Stimulated activated CD8-positive, alpha-beta memory T cell treated with anti-CD3 and anti-CD28 coated beads, Interleukin-15, amount 100 ng/mL, for 1 hour (primary cell): ENCODE measurements at regions not wholly inside any gene's neighbourhood (a gene's known extent, or its start where the extent isn't known, plus 50 kb on each side); places are given as distances from the start of the nearest gene placed in this dataset.
"Not testable (repeated sequence)": the region's sequence is repeated elsewhere in the genome, so short reads cannot be mapped to it uniquely, and the experiment has no call there.

Source experiments
- DNase-seq: peaks from one replicate; pipeline ENCODE4 v3.0.0-alpha.2; 2020; ENCODE audit warnings: low read depth

- no peak for DNase-seq
Observed at GRCh38 chr4:66837279-66837922, 707.9 kb downstream of the CENPC start.

- no peak for DNase-seq
Observed at GRCh38 chr4:66829310-66829709, 716.0 kb downstream of the CENPC start.

- DNase-seq, result no peak
Observed at GRCh38 chr4:66820681-66821080, 724.6 kb downstream of the CENPC start.

- DNase-seq, result no peak
Observed at GRCh38 chr4:66814277-66814676, 731.0 kb downstream of the CENPC start.

GRCh38 chr4:66805582-66805981 is 739.7 kb downstream of the CENPC start:
- DNase-seq, result no peak

- DNase-seq, result no peak
Observed at GRCh38 chr4:66804979-66805378, 740.3 kb downstream of the CENPC start.

GRCh38 chr4:66797608-66798007 is 747.7 kb downstream of the CENPC start:
- no peak for DNase-seq

- DNase-seq, result no peak
Observed at GRCh38 chr4:66795724-66796123, 749.6 kb downstream of the CENPC start.

- DNase-seq, result no peak
Observed at GRCh38 chr4:66794390-66795034, 750.8 kb downstream of the CENPC start.

- no peak for DNase-seq
Observed at GRCh38 chr4:66791686-66792085, 753.6 kb downstream of the CENPC start.

- DNase-seq, result no peak
Observed at GRCh38 chr4:66785479-66785878, 759.8 kb downstream of the CENPC start.

- not testable (repeated sequence) for DNase-seq
Observed at GRCh38 chr4:66782751-66783150, 762.6 kb downstream of the CENPC start.

GRCh38 chr4:66777097-66777496 is 768.2 kb downstream of the CENPC start:
- DNase-seq, result no peak

GRCh38 chr4:66769441-66769840 is 775.9 kb downstream of the CENPC start:
- no peak for DNase-seq

- no peak for DNase-seq
Observed at GRCh38 chr4:66767442-66767841, 777.9 kb downstream of the CENPC start.

- DNase-seq, result no peak
Observed at GRCh38 chr4:66766557-66766956, 778.7 kb downstream of the CENPC start.

GRCh38 chr4:66750273-66750672 is 795.0 kb downstream of the CENPC start:
- DNase-seq, result no peak

- not testable (repeated sequence) for DNase-seq
Observed at GRCh38 chr4:66746918-66747317, 798.4 kb downstream of the CENPC start.

- DNase-seq, result no peak
Observed at GRCh38 chr4:66741081-66741480, 804.2 kb downstream of the CENPC start.

- no peak for DNase-seq
Observed at GRCh38 chr4:66736606-66737005, 808.7 kb downstream of the CENPC start.

- no peak for DNase-seq
Observed at GRCh38 chr4:66728280-66728679, 817.0 kb downstream of the CENPC start.

- not testable (repeated sequence) for DNase-seq
Observed at GRCh38 chr4:66712301-66712921, 832.9 kb downstream of the CENPC start.

- DNase-seq, result no peak
Observed at GRCh38 chr4:66704243-66704642, 841.1 kb downstream of the CENPC start.

- no peak for DNase-seq
Observed at GRCh38 chr4:66694739-66695138, 850.6 kb downstream of the CENPC start.
